ENCODE measurements at regions not wholly inside any gene's neighbourhood (a gene's known extent, or its start where the extent isn't known, plus 50 kb on each side); places are given as distances from the start of the nearest gene placed in this dataset.

- Histone ChIP-seq H3K4me1 (no peaks in the 10 kb centered on the region), H3K4me3 (no peak overlapping the region), H3K36me3 (no peaks in the 10 kb centered on the region), H3K9me3 (no peaks in the 10 kb centered on the region), H3K27me3 (no peaks in the 10 kb centered on the region), H3K27ac (no peak overlapping the region)
- ATAC-seq (no peak), DNase-seq (no peak)
- no peak for TF ChIP-seq CTCF (IDR thresholded peaks at IDR 0.05)
- intact Hi-C loops (cut with DNase I), result no loop called here
These were observed 1192.1 kb upstream of the B3GALT2 start for GRCh38 chr1:194378517-194378916.

GRCh38 chr1:194374649-194375048 lies 1188.2 kb upstream of the B3GALT2 start:
- H3K4me1 ChIP-seq, result no peaks in the 10 kb centered on the region
- DNase-seq, result no peak
- H3K27ac ChIP-seq, result no peak overlapping the region
- no peaks in the 10 kb centered on the region for H3K27me3 ChIP-seq
- no peaks in the 10 kb centered on the region for H3K36me3 ChIP-seq
- TF ChIP-seq CTCF (IDR thresholded peaks at IDR 0.05), result no peak
- H3K9me3 ChIP-seq, result peaks cover 0 to 3% of the 10 kb centered on the region in 2 donors
- ATAC-seq, result no peak
- intact Hi-C loops (cut with DNase I), result no loop called here
- H3K4me3 ChIP-seq, result no peak overlapping the region

GRCh38 chr1:194372266-194372665 lies 1185.9 kb upstream of the B3GALT2 start:
- no peak overlapping the region for H3K4me3 ChIP-seq
- no peak for ATAC-seq
- no peaks in the 10 kb centered on the region for H3K4me1 ChIP-seq
- no peak for DNase-seq
- H3K27ac ChIP-seq, result no peak overlapping the region
- H3K36me3 ChIP-seq, result no peaks in the 10 kb centered on the region
- intact Hi-C loops (cut with DNase I), result no loop called here
- TF ChIP-seq CTCF (IDR thresholded peaks at IDR 0.05), result no peak
- H3K27me3 ChIP-seq, result no peaks in the 10 kb centered on the region
- H3K9me3 ChIP-seq, result peaks cover 0 to 3% of the 10 kb centered on the region in 2 donors

- Histone ChIP-seq H3K9me3 (peaks cover 0 to 3% of the 10 kb centered on the region in 2 donors), H3K27me3 (no peaks in the 10 kb centered on the region), H3K27ac (no peak overlapping the region), H3K4me3 (no peak overlapping the region), H3K4me1 (no peaks in the 10 kb centered on the region), H3K36me3 (no peaks in the 10 kb centered on the region)
- no peak for TF ChIP-seq CTCF (IDR thresholded peaks at IDR 0.05)
- DNase-seq, result no peak
- ATAC-seq, result no peak
- intact Hi-C loops (cut with DNase I), result no loop called here
These were observed 1183.2 kb upstream of the B3GALT2 start for GRCh38 chr1:194369622-194370021.

GRCh38 chr1:194369060-194369459 lies 1182.6 kb upstream of the B3GALT2 start:
- H3K27me3 ChIP-seq, result no peaks in the 10 kb centered on the region
- no peak for TF ChIP-seq CTCF (IDR thresholded peaks at IDR 0.05)
- intact Hi-C loops (cut with DNase I), result no loop called here
- DNase-seq, result no peak
- peaks cover 0 to 3% of the 10 kb centered on the region in 2 donors for H3K9me3 ChIP-seq
- ATAC-seq, result no peak
- H3K4me3 ChIP-seq, result no peak overlapping the region
- H3K27ac ChIP-seq, result no peak overlapping the region
- no peaks in the 10 kb centered on the region for H3K4me1 ChIP-seq
- H3K36me3 ChIP-seq, result no peaks in the 10 kb centered on the region

Data from left lung (tissue), 4 donors.